IgD-negative memory B cell (primary cell): ENCODE measurements at regions not wholly inside any gene's neighbourhood (a gene's known extent, or its start where the extent isn't known, plus 50 kb on each side); places are given as distances from the start of the nearest gene placed in this dataset.
A peak's percentile ranks its signal among the peaks of the same experiment; 100 is the strongest.

Experiments used
- H3K27ac Mint-ChIP-seq, 3 donors: one replicate each; pipeline ENCODE4 v1.8.0; 2020 to 2022; ENCODE audit warnings: mild to moderate bottlenecking in 3 of 3, mixed read lengths in 3 of 3, moderate library complexity in 1 of 3
- H3K27me3 Mint-ChIP-seq: one replicate; pipeline ENCODE4 v1.8.0; 2021; ENCODE audit warnings: mixed read lengths
- H3K36me3 Mint-ChIP-seq: one replicate; pipeline ENCODE4 v1.8.0; 2020; ENCODE audit warnings: mild to moderate bottlenecking, mixed read lengths
- H3K4me1 Mint-ChIP-seq, 3 donors: one replicate each; pipeline ENCODE4 v1.8.0; 2020 to 2022; ENCODE audit warnings: mixed read lengths in 3 of 3, mild to moderate bottlenecking in 1 of 3
- H3K4me3 Mint-ChIP-seq, 4 donors: one replicate each; pipeline ENCODE4 v1.8.0; 2020 to 2022; ENCODE audit warnings: mild to moderate bottlenecking in 4 of 4, mixed read lengths in 4 of 4, moderate library complexity in 3 of 4
- H3K9me3 Mint-ChIP-seq, 3 donors: one replicate each; pipeline ENCODE4 v1.8.0; 2020 to 2021; ENCODE audit warnings: mixed read lengths in 3 of 3, mild to moderate bottlenecking in 1 of 3

DNA sequence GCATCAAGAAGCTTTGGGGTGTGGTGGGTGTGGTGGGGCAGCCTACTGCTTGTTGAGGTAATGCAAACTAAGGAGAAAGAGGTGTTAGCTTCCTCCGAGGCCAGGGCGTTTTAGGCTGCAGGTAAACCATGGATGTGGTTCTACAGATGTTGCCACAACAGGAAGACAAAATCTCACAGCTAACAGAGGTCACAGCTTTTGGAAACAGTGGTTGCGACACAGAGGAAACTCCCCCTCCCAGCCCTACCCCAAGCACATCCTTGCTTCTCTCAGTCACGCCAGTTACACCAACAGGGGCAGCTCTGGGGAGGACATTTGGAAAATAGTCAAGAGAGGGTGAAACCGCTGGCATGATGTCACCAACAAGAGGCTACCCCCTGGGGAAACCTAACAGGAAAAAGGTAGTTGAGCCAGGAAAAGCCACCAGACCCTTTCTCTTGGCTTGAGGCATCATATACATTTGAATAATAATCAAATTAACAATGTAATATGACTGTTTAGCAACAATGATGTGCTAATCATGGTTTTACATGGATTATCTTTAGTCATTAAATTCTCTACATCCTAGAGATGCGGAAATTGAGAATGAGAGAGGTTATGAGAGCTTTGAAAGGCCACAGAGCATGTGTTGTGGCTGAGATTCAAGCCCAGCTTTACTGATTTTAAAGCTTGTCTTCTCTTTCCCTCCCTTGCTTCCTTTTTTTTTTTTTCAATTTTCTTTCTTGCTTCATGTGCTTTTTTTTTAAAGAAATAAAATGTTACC, 82.2 kb upstream of the IL12B start:
- H3K4me1 Mint-ChIP-seq: peaks cover 30 to 43% (median 32%) of the 10 kb centered on the region in 3 donors

DNA sequence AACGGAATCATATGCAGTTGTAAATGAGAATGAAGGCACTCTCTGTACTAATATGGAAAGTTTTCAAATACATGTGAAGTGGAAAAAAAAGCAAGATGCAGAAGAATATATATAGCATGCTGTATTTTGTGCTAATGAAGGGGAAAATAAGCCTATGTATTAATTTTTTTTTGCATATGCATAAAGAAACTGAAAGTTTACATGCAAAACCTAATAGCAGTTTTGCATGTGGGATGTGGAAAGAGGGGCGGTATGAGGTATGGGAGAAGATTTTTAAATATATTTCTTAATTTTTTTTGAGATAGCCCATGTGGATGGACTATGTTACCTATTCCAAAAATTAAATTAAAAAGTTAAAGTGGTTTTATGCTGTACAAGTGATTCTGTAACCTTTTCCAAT, 83.7 kb upstream of the IL12B start:
- Mint-ChIP-seq H3K9me3 (no peaks in the 10 kb centered on the region), H3K36me3 (peaks cover 3% of the 10 kb centered on the region), H3K4me3 (peak overlapping the region; percentile 58 to 94 (median 87)), H3K27ac (peak overlapping the region; percentile 59 to 87 (median 84)), H3K27me3 (peaks cover 1% of the 10 kb centered on the region), H3K4me1 (peaks cover 29 to 43% (median 32%) of the 10 kb centered on the region in 3 donors)

More for the DNA sequence above, 82.2 kb upstream of the IL12B start:
- peak overlapping the region; percentile 59 to 87 (median 84) for H3K27ac Mint-ChIP-seq
- H3K4me3 Mint-ChIP-seq: peak overlapping the region in 3 of 4 donors; percentile 63 to 87 (median 84)
- H3K27me3 Mint-ChIP-seq: peaks cover 1% of the 10 kb centered on the region
- no peaks in the 10 kb centered on the region for H3K9me3 Mint-ChIP-seq
- peaks cover 3% of the 10 kb centered on the region for H3K36me3 Mint-ChIP-seq

DNA sequence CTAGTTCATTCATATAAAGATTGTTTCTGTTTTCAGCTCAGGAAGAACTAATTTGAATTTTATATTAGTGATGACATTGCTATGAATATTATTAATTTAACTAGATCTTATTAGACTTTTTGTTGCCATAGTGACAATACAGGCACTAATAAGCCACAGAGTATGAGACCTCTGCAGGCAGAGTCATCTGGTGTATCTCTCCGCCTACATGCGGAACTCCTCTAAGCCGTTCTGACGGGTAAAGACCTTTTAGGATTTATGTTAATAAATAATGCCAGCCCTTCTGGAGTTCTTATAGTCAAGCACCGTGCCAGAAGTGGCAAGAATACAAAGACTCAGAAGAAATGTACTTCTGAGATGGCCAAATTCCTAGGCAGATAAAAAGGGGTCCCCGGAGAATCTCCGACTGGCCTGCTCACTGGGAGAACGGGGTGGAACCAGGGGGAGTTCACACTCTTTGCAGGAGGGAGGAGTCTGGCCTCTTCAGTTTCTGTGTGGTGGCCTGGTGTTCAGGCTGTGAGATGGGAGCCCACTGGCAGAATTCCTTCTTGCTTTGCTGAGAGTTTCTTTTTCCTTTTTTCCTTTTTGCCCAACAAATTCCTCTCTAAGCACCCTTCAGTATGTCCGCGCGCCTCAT, 85.1 kb upstream of the IL12B start:
- Mint-ChIP-seq H3K27me3 (peaks cover 1% of the 10 kb centered on the region), H3K27ac (peak overlapping the region; percentile 59 to 92 (median 91)), H3K4me1 (peaks cover 27 to 36% (median 29%) of the 10 kb centered on the region in 3 donors), H3K4me3 (peak overlapping the region; percentile 71 to 94 (median 87)), H3K36me3 (peaks cover 3% of the 10 kb centered on the region), H3K9me3 (no peaks in the 10 kb centered on the region)

DNA sequence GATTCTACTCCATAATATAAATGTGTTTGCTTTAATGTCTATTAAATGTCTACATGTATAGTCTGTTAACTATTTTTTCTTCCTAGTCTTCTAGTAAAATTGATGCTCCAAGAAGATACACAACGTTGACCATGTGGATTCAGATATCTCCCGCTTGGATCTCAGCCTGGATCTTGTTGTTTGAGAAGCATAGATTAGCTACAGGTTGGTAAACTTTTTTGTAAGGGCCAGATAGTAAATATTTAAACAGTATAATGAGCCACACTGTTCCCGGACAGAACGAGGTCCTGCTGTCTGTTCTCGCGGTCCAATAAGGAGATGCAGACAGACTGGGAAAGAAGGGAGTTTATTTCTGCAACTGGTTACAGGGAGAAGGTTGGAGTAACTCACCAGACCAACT, 86.2 kb upstream of the IL12B start:
- Mint-ChIP-seq H3K36me3 (peaks cover 3% of the 10 kb centered on the region), H3K27me3 (peaks cover 1% of the 10 kb centered on the region), H3K4me1 (peaks cover 25 to 29% (median 27%) of the 10 kb centered on the region in 3 donors), H3K4me3 (no peak overlapping the region), H3K9me3 (no peaks in the 10 kb centered on the region), H3K27ac (no peak overlapping the region)

DNA sequence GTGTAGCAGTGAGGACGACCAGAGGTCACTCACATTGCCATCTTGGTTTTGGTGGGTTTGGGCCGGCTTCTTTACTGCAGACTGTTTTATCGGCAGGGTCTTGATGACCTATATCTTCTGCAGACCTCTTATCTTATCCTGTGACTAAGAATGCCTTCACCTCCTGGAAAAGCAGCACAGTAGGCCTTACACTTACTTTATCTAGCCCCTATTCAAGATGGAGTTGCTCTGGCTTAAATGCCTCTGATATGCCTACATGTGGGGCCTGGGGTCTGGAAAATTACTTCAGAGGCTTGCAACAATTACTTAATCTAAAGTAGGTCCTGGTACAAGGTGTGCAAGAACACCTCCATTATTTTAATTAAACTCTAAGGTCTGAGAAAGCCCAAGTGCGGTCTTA, 86.9 kb upstream of the IL12B start:
- Mint-ChIP-seq H3K36me3 (peaks cover 3% of the 10 kb centered on the region), H3K27me3 (peaks cover 1% of the 10 kb centered on the region), H3K9me3 (no peaks in the 10 kb centered on the region), H3K4me3 (no peak overlapping the region), H3K27ac (no peak overlapping the region), H3K4me1 (peaks cover 20 to 23% (median 20%) of the 10 kb centered on the region in 3 donors)

DNA sequence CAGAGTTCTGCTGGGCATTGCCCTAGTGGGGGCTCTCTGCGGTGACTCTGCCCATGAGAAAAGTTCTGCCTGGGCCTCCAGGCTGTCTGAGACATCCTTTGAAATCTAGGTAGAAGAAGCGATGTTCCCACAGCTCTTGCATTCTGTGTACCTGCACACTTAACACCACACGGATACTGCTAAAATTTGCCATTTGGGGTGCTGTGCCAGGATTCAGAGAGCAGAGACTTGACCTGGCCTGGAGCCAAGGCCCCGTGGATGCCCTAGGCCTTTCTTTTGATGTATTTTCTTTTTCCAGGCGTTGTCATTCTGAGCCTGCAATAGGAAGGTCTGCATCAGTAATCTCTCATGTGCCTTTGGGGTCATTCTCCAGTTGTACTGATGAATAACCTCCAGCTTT, 89.3 kb upstream of the IL12B start:
- H3K36me3 Mint-ChIP-seq: peaks cover 3% of the 10 kb centered on the region

DNA sequence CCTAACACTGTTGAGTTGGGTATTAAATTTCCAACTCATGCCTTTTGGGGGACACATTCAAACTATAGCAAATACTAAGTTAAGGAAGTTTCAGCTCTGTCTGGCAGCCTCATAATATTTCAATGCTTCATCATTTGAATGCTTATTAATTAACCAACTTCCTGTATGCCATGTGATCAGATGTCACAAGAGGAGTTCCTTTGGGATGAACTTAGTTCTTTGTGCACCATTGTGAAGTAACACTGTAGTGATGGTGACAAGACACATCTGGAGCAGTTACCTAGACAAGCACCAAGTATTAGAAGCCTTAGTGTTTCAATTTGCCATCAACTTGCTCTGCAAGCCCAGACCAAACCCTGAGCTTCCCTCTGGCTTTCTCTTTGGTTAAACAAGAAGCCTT, 90.7 kb upstream of the IL12B start:
- Mint-ChIP-seq H3K4me1 (peaks cover 11 to 14% (median 13%) of the 10 kb centered on the region in 3 donors), H3K9me3 (no peaks in the 10 kb centered on the region), H3K27ac (no peak overlapping the region), H3K4me3 (no peak overlapping the region), H3K36me3 (peaks cover 3% of the 10 kb centered on the region), H3K27me3 (no peaks in the 10 kb centered on the region)

More for the DNA sequence above, 89.3 kb upstream of the IL12B start:
- Mint-ChIP-seq H3K4me1 (peaks cover 10 to 13% (median 12%) of the 10 kb centered on the region in 3 donors), H3K4me3 (no peak overlapping the region), H3K27me3 (no peaks in the 10 kb centered on the region), H3K27ac (no peak overlapping the region), H3K9me3 (no peaks in the 10 kb centered on the region)

DNA sequence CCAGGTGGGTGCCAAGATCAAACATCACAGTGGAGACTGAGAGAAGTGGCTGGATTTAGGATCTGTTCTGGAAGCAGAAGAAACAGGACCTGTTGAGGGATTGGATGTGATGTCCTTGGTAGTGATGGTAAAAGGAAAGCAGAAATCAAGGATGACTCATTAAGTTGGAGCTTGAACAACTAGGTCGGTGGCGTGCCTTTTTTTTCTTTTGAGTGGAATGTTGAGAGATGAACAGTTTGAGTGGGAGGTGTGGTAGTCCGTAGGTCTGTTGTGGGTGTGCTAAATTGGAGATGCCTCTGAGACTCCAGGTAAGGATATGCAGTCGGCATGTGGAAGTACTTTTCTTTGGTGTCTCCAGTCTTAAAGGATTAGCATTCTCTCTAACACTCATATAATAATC, 92.1 kb upstream of the IL12B start:
- no peaks in the 10 kb centered on the region for H3K27me3 Mint-ChIP-seq
- no peak overlapping the region for H3K4me3 Mint-ChIP-seq
- no peak overlapping the region for H3K27ac Mint-ChIP-seq
- H3K4me1 Mint-ChIP-seq: peaks cover 24 to 25% (median 24%) of the 10 kb centered on the region in 3 donors
- H3K36me3 Mint-ChIP-seq: peaks cover 3% of the 10 kb centered on the region
- H3K9me3 Mint-ChIP-seq: no peaks in the 10 kb centered on the region

DNA sequence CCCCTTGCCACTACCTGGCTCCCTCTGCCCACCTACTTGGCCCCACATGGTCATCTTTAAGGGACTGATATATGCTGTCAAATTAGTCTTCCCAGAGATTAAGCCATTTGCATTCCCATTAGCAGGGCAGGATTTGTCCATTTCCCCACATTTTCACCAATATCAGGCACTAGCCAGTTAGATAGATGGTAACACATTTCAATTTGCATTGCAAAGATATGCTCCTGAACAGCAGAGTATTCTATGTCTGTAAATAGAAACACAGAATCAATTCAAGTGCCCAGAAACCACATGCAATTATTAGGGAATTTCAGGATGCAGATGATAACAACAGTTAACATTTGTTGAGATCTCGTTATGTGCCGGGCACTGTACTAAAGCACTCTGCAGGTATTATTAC, 92.6 kb upstream of the IL12B start:
- H3K27me3 Mint-ChIP-seq: no peaks in the 10 kb centered on the region
- no peak overlapping the region for H3K4me3 Mint-ChIP-seq
- H3K9me3 Mint-ChIP-seq: no peaks in the 10 kb centered on the region
- H3K27ac Mint-ChIP-seq: no peak overlapping the region
- H3K36me3 Mint-ChIP-seq: peaks cover 3% of the 10 kb centered on the region
- H3K4me1 Mint-ChIP-seq: peaks cover 29 to 31% (median 29%) of the 10 kb centered on the region in 3 donors

DNA sequence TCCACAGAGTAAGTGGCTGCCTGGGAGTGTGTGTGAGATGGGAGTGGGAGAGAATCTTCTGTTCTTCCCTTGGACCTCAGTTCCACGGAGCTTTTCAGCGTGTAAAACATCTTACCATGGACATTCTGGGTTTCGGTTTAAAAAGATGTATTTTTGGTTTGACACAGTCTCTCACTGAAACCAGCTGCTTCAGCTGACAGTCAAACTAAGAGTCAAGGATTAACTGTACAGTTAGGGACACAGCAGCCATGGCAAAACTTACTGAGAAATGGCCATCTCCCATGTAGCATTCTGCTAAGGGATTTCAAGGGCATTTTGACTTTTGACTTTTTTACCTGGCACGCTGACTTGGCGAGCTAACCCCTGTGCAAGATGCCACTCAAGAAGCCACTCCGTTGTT, 93.8 kb upstream of the IL12B start:
- H3K9me3 Mint-ChIP-seq: no peaks in the 10 kb centered on the region
- no peaks in the 10 kb centered on the region for H3K27me3 Mint-ChIP-seq
- H3K36me3 Mint-ChIP-seq: no peaks in the 10 kb centered on the region
- no peak overlapping the region for H3K27ac Mint-ChIP-seq
- H3K4me3 Mint-ChIP-seq: no peak overlapping the region
- H3K4me1 Mint-ChIP-seq: peaks cover 32 to 37% (median 34%) of the 10 kb centered on the region in 3 donors

DNA sequence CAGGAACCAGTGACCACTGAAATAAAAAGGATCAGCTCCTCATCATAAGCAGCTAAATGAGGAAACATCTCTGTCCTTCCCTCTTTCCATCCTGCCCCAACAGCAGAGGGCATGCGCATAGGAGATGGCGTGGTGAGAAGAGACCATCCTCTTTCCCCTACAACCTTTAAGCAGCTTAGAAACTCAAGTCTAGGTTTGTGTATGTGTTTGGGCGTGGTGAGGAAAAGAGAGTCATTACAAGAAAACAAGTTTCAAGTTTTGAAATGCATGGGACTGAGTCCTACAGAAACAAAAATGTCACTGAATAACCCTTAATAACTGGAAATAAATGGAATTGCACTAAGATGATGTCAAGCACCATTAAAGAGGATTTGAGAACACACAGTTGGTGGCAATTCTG, 96.4 kb upstream of the IL12B start:
- peaks cover 39 to 41% (median 40%) of the 10 kb centered on the region in 3 donors for H3K4me1 Mint-ChIP-seq
- H3K4me3 Mint-ChIP-seq: peak overlapping the region in 2 of 4 donors; percentile 37 to 83
- peak overlapping the region; percentile 73 to 96 (median 87) for H3K27ac Mint-ChIP-seq
- H3K27me3 Mint-ChIP-seq: no peaks in the 10 kb centered on the region
- H3K36me3 Mint-ChIP-seq: no peaks in the 10 kb centered on the region
- H3K9me3 Mint-ChIP-seq: peaks cover 0 to 3% (median 0%) of the 10 kb centered on the region in 3 donors

DNA sequence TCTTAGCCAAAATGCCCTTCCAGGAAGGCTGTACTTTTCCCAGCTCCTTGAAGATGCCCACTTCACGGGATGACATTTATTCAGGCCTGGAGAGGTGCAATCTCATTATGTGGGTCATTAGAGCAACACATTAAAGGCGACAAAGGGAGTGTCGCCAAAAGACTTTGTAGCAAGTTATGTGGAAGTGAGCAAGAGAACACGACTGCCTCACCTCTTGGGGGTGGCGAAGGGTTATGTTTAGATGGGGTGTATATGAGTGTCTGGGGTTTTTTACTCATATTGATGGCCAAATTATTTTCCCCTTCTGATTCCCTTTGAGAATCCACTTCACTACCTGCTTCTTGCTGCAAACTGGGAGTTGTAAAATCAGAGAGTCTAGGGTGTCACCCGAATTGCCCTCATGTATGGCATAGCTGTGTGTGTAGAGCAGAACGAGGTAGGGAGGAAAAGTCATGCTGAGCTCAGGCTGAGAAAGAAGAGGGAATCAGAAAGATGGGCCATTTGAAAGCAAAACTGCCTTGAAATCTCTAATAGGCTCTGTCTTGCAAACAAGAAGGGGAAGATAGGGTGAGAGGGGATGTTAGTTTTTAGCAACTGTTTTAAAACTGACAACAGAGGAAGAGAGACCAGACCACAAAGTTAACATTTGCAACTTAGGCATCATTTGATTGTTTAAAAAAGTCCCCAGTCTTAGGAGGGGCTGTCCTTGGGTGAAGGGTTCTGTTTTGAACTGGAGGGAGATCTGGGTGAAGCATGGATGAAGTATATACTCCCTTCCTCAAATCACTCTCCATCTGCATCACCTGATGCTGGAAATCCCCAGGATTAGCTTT, 97.1 kb upstream of the IL12B start:
- H3K9me3 Mint-ChIP-seq: peaks cover 0 to 3% (median 0%) of the 10 kb centered on the region in 3 donors
- no peaks in the 10 kb centered on the region for H3K27me3 Mint-ChIP-seq
- peaks cover 39 to 41% (median 40%) of the 10 kb centered on the region in 3 donors for H3K4me1 Mint-ChIP-seq
- peak overlapping the region; percentile 37 to 83 (median 53) for H3K4me3 Mint-ChIP-seq
- peak overlapping the region; percentile 73 to 96 (median 87) for H3K27ac Mint-ChIP-seq
- no peaks in the 10 kb centered on the region for H3K36me3 Mint-ChIP-seq

DNA sequence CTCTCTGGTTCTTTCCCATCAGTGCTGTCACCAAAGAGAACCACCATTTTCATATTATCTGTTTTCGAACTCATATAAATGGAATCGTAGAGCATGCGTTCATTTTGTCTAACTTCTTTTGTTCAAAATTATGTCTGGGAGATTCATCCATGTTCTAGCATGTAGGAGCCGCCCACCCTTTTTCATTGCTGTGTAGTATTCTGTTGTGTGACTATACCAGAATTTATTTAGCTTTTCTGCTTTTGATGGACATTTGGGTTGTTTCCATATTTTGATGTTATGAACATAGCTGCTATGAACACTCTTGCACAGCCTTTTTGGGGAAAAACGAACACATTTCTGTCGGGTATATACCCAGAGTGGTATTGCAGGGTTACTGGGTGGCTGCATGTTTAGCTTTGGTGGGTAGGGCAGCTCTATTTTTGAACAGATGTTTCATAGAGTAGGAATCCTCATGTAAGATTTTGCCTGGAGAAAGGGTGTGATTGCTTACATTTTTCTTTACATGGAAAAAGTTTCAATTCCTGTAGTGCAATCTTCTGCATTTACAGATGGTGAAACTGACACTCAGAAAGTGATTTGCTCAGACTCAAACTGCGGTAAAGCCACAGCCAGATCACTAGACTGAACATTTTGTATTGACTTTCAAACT, 100.2 kb upstream of the IL12B start:
- H3K9me3 Mint-ChIP-seq: peaks cover 0 to 3% (median 0%) of the 10 kb centered on the region in 3 donors
- H3K36me3 Mint-ChIP-seq: peaks cover 7% of the 10 kb centered on the region
- peaks cover 28 to 33% (median 30%) of the 10 kb centered on the region in 3 donors for H3K4me1 Mint-ChIP-seq
- peak overlapping the region in 1 of 4 donors; percentile 24 for H3K4me3 Mint-ChIP-seq
- no peaks in the 10 kb centered on the region for H3K27me3 Mint-ChIP-seq
- H3K27ac Mint-ChIP-seq: peak overlapping the region in 2 of 3 donors; percentile 29 to 61

DNA sequence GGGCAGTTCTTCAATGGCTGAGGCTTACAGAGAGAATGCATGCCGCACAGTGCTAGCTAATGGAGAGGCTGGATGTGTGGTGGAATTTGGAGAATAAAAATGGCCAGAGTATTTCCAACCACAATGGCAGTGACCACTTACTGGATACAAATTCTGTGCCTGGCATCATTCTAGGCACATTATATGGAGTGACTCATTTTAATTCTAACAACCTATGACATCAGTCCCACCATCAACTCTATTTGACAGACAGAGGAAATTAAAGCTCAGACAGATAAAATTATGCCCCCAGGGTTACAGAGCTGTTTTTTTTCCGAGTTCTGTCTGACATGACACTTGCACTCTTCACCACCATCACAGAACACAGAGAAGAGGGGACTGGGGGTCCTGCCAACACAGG, 105.6 kb upstream of the IL12B start:
- Mint-ChIP-seq H3K4me3 (no peak overlapping the region), H3K4me1 (peaks cover 8 to 14% (median 13%) of the 10 kb centered on the region in 3 donors), H3K27me3 (no peaks in the 10 kb centered on the region), H3K36me3 (peaks cover 7% of the 10 kb centered on the region), H3K27ac (peak overlapping the region in 1 of 3 donors; percentile 33), H3K9me3 (no peaks in the 10 kb centered on the region)
